HUES6 (cell line): ENCODE measurements at regions not wholly inside any gene's neighbourhood (a gene's known extent, or its start where the extent isn't known, plus 50 kb on each side); places are given as distances from the start of the nearest gene placed in this dataset.

Source experiments
- H3K27ac ChIP-seq: 2 replicates; pipeline ENCODE4 v1.7.0; 2013; ENCODE audit warnings: low read depth, mild to moderate bottlenecking, low read length, inconsistent platforms
- H3K27me3 ChIP-seq: 2 replicates; pipeline ENCODE4 v1.6.1; 2013; ENCODE audit warnings: low read length; ENCODE audit not compliant: control insufficient read depth, insufficient read depth
- H3K36me3 ChIP-seq: 2 replicates; pipeline ENCODE4 v1.6.1; 2013; ENCODE audit warnings: low read length; ENCODE audit not compliant: control insufficient read depth, insufficient read depth
- H3K4me1 ChIP-seq: 2 replicates; pipeline ENCODE4 v1.6.1; 2013; ENCODE audit warnings: low read length; ENCODE audit not compliant: control insufficient read depth, insufficient read depth
- H3K4me3 ChIP-seq: 2 replicates; pipeline ENCODE4 v1.5.1; 2013; ENCODE audit warnings: low read depth, low read length
- H3K9ac ChIP-seq: one replicate; pipeline ENCODE4 v1.6.1; 2013; ENCODE audit warnings: mild to moderate bottlenecking, low read length
- H3K9me3 ChIP-seq: 2 replicates; pipeline ENCODE4 v1.6.1; 2013; ENCODE audit warnings: low read depth, low read length; ENCODE audit not compliant: control insufficient read depth, insufficient read depth

DNA sequence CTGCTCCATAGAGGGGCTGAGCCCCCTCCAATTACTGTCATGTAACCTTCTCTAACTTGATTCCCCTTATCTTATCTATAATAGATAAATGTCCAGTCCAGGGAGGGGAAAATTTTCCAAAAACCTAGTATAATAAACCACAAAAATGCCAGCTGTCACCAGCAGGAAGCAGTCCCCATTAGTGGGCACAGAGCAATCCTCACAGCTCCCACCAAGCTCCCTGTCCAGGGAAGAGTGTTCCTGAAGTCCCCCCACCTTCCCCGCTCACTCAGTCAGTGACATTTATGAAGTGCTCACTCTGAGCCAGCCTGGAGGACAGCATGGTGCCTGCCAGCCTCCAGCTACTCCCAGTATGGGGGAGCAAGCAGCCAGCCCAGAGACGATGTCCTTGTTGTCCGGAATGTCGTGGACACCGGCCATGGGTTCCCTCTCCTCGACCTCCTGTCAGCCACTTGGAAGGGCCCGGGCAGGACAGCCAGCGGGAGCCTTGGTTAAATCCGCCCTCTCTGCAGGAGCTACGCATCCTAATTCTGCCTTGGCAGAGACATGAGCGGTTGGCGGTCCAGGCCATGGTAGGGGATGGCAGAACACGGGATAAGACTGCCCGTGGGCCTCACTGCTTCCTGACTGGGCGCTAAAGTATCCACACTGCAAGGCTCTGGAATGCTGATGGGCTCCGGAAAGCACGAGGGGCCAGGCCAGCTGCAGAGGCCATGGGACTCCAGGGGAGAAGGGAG, 102.0 kb upstream of the CDH5 start:
- Histone ChIP-seq H3K36me3 (no peaks in the 10 kb centered on the region), H3K4me3 (no peak overlapping the region), H3K4me1 (peaks cover 12% of the 10 kb centered on the region), H3K27me3 (peaks cover 6% of the 10 kb centered on the region), H3K9me3 (no peaks in the 10 kb centered on the region), H3K9ac (no peak overlapping the region), H3K27ac (no peak overlapping the region)

DNA sequence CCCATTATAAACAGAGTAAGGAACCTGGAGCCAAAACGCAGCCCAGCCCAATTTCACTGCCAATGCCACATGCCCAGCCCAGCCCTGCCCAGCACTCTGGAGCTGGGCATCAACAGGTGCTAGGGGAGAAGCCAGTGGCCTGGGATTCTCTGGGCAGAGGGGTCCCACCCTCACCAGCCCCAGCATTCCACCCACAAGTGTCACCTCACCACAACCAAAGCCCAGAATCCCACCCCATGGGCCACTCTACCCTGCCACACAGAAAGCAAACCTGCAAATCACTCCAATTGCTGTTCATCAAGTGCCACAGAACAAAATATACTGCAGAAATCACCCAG, 102.5 kb upstream of the CDH5 start:
- Histone ChIP-seq H3K27ac (no peak overlapping the region), H3K4me1 (peaks cover 10% of the 10 kb centered on the region), H3K36me3 (no peaks in the 10 kb centered on the region), H3K27me3 (peaks cover 3% of the 10 kb centered on the region; the same call in 1 of the 2 replicates), H3K4me3 (no peak overlapping the region), H3K9me3 (no peaks in the 10 kb centered on the region), H3K9ac (no peak overlapping the region)

DNA sequence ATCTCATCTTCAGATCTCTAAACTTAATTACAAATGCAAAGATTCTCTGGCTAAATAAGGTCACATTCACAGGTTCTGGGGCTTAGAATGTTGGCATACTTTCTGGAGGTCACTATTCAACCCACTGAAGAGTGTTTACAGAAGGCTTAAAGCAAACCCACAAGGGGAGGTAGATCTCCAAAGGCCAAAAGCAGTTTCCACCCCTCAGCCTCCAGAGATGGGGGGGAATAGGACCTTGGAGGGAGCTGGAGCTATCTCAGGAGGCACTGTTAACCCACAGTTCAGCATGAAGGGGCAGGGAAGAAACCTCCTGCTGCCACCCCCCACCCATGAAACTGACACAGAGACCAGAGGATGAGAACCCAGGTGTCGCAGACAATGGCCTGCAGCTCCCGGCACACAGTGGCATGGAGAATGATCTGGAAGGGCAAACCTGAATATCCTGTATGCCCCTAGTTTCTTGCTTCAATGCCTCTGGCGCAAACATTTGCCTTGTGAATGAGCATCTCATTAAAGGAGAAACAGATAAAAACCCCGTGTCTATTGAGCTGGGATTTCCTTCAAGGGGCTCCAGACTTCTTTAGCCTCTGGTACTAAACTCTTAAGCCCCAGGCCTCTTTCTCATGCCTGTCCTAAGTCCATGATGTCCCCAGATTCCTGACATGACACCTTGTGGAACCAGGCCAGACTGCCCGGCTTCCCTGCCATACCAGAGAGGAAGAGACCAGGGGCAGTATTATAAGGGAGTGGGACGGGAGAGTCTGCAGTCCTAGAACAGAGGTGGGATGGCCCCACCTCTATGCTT, 103.1 kb upstream of the CDH5 start:
- Histone ChIP-seq H3K9me3 (no peaks in the 10 kb centered on the region), H3K36me3 (no peaks in the 10 kb centered on the region), H3K27ac (no peak overlapping the region), H3K9ac (no peak overlapping the region), H3K27me3 (peaks cover 3% of the 10 kb centered on the region; the same call in 1 of the 2 replicates), H3K4me3 (no peak overlapping the region), H3K4me1 (peaks cover 10% of the 10 kb centered on the region)

DNA sequence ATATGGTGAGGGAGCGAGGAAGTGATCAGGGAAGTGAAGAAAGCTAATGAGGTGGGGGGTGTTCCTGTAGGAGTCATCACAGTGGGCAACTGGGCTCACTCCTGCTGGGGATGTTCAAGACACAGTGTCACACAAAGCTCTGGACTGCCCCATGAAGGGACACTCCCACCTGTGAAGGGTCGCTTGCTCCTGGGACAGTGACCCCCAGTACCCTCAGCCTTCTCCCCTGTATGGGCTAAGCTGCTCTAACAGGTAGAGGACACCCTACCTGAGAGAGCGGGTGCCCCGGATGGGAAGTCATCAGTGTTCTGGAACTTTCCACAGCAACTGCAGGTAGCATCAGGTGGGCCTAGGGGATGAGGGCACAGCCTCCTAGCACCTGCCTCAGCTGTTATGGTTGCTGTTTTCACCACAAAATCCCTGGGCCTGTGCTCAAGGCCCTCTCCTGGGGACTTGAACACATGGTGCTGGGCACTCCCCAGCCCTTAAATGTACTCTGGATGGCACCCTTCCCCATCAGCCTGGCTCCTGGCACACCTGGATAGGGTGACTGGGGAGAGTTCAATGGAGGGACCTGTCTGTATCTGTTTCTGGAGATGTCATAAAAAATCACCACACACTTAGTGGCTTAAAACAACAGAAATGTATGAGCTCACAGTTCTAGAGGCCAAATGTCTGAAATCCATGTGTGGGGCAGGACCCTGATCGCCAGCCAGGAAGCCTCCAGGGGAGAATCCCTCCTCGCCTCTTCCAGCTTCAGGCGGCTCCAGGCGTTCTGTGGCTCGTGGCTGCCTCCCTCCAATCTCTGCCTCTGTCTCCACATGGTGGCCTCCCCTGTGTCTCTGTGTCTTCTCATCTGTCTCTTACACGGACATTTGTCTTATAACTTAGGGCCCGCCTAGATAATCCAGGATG, 104.0 kb upstream of the CDH5 start:
- H3K4me3 ChIP-seq, result no peak overlapping the region
- H3K36me3 ChIP-seq, result no peaks in the 10 kb centered on the region
- no peak overlapping the region for H3K9ac ChIP-seq
- no peaks in the 10 kb centered on the region for H3K9me3 ChIP-seq
- peaks cover 3% of the 10 kb centered on the region; the same call in 1 of the 2 replicates for H3K27me3 ChIP-seq
- H3K4me1 ChIP-seq, result peaks cover 10% of the 10 kb centered on the region
- no peak overlapping the region for H3K27ac ChIP-seq

DNA sequence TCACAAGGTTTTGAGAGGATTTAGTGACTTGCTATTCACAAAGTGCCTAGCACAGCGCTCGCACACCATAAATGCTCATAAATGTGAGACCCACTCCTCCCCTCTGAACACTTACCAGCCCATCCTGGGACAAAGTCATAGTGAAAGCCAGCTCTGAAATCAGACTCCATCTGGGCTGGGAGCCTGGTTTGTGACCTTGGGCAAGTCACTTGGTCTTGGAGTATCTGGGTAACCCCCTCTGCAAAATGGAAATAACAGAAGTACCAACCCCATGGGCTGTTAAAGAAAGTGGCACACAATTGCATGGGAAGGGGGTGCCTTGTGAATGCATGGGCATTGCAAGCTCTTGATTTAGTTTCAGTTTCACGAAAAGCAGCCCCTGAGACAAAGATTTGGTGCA, 104.7 kb upstream of the CDH5 start:
- H3K4me3 ChIP-seq, result no peak overlapping the region

DNA sequence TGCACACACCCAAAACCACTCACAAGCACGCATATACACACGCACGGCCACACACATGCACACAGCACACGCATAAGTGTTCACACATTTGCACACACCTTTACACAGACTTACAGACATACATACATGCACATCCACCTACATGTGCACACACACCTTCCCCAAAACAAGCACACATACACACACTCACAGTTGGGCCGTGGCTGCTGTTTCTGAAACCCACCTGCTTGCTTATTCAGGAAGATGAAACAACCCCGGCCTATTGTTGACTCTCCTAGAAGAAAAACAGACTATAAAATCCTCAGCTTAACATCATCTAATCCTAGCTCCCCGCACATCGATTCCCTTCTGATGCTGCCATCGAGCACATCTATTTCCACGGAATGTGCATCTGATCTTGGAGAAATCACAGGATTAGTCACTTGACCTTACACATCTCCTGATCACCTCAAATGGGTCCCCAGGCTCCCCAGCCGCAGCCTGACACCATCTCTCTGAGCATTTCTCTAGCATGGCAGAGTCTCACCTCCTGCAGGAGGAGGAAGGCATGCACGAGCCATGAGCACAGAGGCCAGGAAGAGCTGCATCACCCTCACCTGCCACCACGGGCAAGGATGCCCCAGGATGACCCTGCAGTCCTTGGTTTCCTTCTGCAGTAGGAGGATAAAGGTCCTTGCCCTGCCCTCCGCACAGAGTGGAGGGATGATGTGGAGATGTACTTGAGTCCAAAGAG, 105.8 kb upstream of the CDH5 start:
- no peak overlapping the region for H3K27ac ChIP-seq
- H3K9ac ChIP-seq, result no peak overlapping the region
- H3K4me1 ChIP-seq, result no peaks in the 10 kb centered on the region
- no peaks in the 10 kb centered on the region for H3K36me3 ChIP-seq
- H3K27me3 ChIP-seq, result no peaks in the 10 kb centered on the region
- no peak overlapping the region for H3K4me3 ChIP-seq
- H3K9me3 ChIP-seq, result no peaks in the 10 kb centered on the region

More for the DNA sequence above, 104.7 kb upstream of the CDH5 start:
- Histone ChIP-seq H3K27me3 (peaks cover 1% of the 10 kb centered on the region; the same call in 1 of the 2 replicates), H3K27ac (no peak overlapping the region), H3K4me1 (peaks cover 6% of the 10 kb centered on the region), H3K9ac (no peak overlapping the region), H3K36me3 (no peaks in the 10 kb centered on the region), H3K9me3 (no peaks in the 10 kb centered on the region)

DNA sequence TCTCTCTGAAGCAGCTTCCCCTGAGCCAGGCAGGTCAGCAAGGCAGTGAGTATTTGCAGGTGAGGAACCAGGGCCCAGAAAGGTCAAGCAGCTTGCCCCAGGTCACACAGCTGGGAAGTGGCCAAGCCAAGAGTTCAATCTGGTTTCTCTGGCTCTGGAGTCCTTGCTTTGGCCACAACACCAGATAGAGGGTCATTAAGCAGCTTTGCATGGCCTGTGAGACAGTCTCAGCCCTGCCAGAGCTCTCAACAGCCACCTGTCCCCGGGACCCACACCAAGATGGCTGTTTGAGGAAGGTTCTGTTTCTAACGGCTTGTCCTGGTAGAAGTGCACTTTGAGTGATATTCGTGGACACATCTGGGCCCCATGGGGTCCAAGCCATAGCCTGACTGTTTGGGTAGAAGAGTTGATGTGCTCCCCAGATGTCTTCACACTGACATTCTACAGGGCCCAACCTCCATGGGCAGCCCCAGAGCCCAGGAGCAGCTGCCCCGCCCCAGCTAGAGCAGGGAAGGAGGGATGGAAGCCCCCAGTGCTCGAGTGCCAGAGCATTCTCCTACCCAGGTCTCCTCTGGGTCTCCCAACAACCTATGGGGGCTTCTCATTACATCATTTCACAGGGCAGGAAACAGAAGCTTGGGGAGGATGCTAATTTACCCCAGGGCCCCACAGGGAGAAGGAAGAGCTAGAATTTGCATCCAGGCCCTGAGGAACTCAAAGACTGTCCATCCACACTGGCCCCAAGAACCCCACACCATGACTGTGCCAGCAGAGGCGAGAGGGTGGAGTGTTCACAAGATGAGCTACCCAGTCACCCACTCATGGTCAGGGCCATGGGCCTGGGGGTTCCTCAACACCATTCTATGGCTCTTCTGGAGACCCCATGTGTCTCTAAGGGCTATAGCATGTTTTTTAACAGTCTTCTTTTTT, 107.3 kb upstream of the CDH5 start:
- no peaks in the 10 kb centered on the region for H3K36me3 ChIP-seq
- no peaks in the 10 kb centered on the region for H3K27me3 ChIP-seq
- H3K9ac ChIP-seq, result no peak overlapping the region
- no peak overlapping the region for H3K27ac ChIP-seq
- no peaks in the 10 kb centered on the region for H3K9me3 ChIP-seq
- no peak overlapping the region for H3K4me3 ChIP-seq
- H3K4me1 ChIP-seq, result no peaks in the 10 kb centered on the region

DNA sequence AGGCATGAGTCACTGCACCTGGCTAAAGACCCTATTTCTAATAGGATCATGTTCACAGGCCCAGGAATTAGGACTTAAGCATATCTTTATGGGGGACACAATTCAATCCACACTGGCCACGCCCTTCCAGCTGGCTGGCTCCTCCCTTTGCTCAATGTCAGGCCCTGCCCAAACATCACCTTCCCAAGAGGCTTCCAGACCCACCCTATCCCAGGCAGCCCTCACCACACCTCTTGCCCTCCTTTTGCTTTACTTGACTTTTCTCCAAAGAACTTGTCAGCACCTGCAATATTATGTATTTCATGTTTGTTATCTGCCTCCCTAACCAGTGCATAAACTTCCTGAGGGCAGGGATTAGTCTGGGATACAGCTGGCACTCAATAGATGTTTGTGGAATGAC, 109.6 kb upstream of the CDH5 start:
- Histone ChIP-seq H3K9me3 (no peaks in the 10 kb centered on the region), H3K4me3 (no peak overlapping the region), H3K27ac (no peak overlapping the region), H3K9ac (no peak overlapping the region), H3K27me3 (no peaks in the 10 kb centered on the region), H3K36me3 (no peaks in the 10 kb centered on the region), H3K4me1 (no peaks in the 10 kb centered on the region)

DNA sequence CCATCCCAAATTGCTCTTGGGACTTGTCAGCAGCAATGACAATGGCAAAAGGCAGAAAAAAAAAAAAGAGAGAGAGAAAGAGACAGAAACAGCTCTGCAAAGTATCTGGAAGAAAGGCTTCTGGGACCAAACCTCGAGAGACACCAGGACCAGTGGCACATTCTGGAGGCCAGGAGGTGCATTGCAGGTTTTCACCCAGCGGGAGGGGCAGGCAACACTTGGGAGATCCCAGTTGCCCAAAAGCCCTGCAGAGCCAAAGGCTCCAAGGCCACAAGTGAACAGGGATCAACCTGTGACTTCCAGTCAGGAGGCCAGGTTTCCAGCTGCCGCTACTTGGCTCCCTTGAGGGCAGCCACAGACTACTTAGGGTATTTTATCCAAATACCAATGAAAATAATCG, 110.8 kb upstream of the CDH5 start:
- no peaks in the 10 kb centered on the region for H3K9me3 ChIP-seq
- H3K4me3 ChIP-seq, result no peak overlapping the region
- peaks cover 5% of the 10 kb centered on the region; the same call in 1 of the 2 replicates for H3K4me1 ChIP-seq
- H3K9ac ChIP-seq, result no peak overlapping the region
- no peaks in the 10 kb centered on the region for H3K36me3 ChIP-seq
- H3K27me3 ChIP-seq, result no peaks in the 10 kb centered on the region
- no peak overlapping the region for H3K27ac ChIP-seq

DNA sequence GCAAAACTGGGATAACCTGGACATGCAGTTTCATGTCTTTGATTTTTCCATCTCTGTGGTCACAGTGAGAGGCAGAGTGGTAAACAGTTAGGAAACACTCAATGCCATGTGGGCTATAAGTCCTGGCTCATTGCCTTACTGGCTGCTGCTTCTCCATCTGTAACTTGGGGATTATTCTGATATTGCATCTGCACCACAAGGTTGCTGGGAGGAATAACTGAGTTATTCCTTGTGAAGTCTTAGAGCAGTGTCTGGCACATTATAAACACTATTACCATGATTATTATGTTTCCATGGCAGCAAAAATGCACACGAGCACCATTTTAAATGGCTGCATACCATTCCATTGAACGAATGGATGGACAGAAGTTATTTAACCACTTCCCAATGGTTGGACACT, 111.7 kb upstream of the CDH5 start:
- Histone ChIP-seq H3K36me3 (no peaks in the 10 kb centered on the region), H3K4me1 (peaks cover 7% of the 10 kb centered on the region; the same call in 1 of the 2 replicates), H3K27ac (no peak overlapping the region), H3K27me3 (no peaks in the 10 kb centered on the region), H3K9ac (no peak overlapping the region), H3K4me3 (no peak overlapping the region), H3K9me3 (no peaks in the 10 kb centered on the region)
